ENCODE measurements at regions not wholly inside any gene's neighbourhood (a gene's known extent, or its start where the extent isn't known, plus 50 kb on each side); places are given as distances from the start of the nearest gene placed in this dataset.

DNA sequence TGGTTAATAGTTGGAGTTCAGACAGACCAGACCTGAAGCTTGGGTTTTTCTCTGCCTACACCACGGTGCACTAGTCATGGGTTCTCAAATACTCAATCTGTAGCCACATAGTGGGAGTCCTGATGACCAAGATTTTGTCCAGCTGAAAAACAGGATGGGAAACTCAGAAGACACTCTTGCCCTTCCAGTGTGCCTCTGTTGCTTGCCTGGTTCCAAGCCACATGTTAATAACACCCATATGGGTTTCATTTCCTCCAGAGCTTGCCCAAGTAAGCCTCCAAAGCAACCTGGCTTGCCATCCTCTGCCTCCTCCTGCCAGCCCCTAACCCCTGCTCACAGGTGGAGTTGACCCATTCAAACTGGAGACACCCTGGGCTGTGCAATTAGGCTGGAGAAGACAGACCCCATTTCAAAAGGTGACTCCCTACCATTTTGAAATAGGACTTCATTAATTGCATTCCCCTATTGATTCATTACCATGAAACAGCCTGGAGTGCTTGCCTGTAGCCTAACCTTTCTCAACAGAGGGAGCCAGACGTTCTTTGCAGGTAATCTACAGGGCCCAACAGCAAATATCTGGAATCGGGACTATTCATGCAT is 108.0 kb upstream of the HABP2 start:
- TF ChIP-seq, protein P1, sequence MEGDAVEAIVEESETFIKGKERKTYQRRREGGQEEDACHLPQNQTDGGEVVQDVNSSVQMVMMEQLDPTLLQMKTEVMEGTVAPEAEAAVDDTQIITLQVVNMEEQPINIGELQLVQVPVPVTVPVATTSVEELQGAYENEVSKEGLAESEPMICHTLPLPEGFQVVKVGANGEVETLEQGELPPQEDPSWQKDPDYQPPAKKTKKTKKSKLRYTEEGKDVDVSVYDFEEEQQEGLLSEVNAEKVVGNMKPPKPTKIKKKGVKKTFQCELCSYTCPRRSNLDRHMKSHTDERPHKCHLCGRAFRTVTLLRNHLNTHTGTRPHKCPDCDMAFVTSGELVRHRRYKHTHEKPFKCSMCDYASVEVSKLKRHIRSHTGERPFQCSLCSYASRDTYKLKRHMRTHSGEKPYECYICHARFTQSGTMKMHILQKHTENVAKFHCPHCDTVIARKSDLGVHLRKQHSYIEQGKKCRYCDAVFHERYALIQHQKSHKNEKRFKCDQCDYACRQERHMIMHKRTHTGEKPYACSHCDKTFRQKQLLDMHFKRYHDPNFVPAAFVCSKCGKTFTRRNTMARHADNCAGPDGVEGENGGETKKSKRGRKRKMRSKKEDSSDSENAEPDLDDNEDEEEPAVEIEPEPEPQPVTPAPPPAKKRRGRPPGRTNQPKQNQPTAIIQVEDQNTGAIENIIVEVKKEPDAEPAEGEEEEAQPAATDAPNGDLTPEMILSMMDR (conservative IDR thresholded peaks at IDR 0.05), result no peak
- TF ChIP-seq ZFX (IDR thresholded peaks at IDR 0.05), result no peak

Measured in C4-2B (cell line).